ENCODE measurements at regions not wholly inside any gene's neighbourhood (a gene's known extent, or its start where the extent isn't known, plus 50 kb on each side); places are given as distances from the start of the nearest gene placed in this dataset.
A peak's percentile ranks its signal among the peaks of the same experiment; 100 is the strongest.

DNA sequence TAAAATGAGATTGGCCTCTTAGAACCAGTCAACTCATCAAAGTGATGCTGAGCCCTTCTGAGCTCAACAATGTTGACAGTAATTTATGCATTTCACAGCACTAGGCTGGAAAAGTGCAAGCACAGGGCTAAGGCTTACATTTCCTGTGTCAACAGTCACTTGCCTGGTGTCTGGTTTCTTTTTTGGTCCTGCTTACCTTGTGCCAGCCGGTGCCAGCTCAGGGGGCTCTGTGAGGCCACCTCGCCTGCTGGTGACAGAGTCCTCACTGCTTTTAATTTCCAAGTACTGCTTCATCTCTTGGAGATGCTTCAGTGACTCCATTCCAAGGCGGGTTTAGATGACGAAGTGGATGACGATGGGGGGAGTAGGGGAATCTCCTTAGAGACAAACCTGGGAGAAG is 53.1 kb upstream of the KCNA1 start:
- intact Hi-C loops (cut with DNase I), result loop anchor here (10.0 kb wide), 2 partner anchors 148 to 228 kb away; no protein-coding TSS in a partner anchor
- no peak overlapping the region for H3K4me3 ChIP-seq

GRCh38 chr12:4857472-4858291 is 52.0 kb upstream of the KCNA1 start:
- peak; percentile 60 to 93 (median 75) for TF ChIP-seq CTCF (IDR thresholded peaks at IDR 0.05)
- no peak for TF ChIP-seq POLR2AphosphoS5 (IDR thresholded peaks at IDR 0.05; ENCODE audit: insufficient read depth in 1 of 2, low read depth in 1 of 2)
- Histone ChIP-seq H3K27me3 (no peaks in the 10 kb centered on the region), H3K4me3 (peak overlapping the region in 1 of 2 donors; percentile 8), H3K27ac (no peak overlapping the region), H3K4me1 (peaks cover 13% of the 10 kb centered on the region), H3K9me3 (no peaks in the 10 kb centered on the region), H3K36me3 (no peaks in the 10 kb centered on the region)
- intact Hi-C loops (cut with DNase I), result loop anchor here (10.0 kb wide), 2 partner anchors 147 to 227 kb away; no protein-coding TSS in a partner anchor
- no peak for DNase-seq (ENCODE audit: extremely low spot score in 2 of 2)

More for the DNA sequence above, 53.1 kb upstream of the KCNA1 start:
- DNase-seq (ENCODE audit: extremely low spot score in 2 of 2), result peak in 1 of 2 donors; percentile 74
- Histone ChIP-seq H3K27ac (no peak overlapping the region), H3K27me3 (no peaks in the 10 kb centered on the region), H3K9me3 (no peaks in the 10 kb centered on the region), H3K4me1 (peaks cover 13% of the 10 kb centered on the region), H3K36me3 (no peaks in the 10 kb centered on the region)
- no peak for TF ChIP-seq POLR2A (IDR thresholded peaks at IDR 0.05)
- TF ChIP-seq CTCF (IDR thresholded peaks at IDR 0.05), result no peak
- no peak for TF ChIP-seq POLR2AphosphoS5 (IDR thresholded peaks at IDR 0.05; ENCODE audit: insufficient read depth in 1 of 2, low read depth in 1 of 2)

GRCh38 chr12:4858386-4858785 is 51.3 kb upstream of the KCNA1 start:
- Histone ChIP-seq H3K36me3 (no peaks in the 10 kb centered on the region), H3K9me3 (no peaks in the 10 kb centered on the region), H3K27me3 (no peaks in the 10 kb centered on the region), H3K4me1 (peaks cover 13% of the 10 kb centered on the region), H3K27ac (no peak overlapping the region), H3K4me3 (no peak overlapping the region)
- TF ChIP-seq POLR2AphosphoS5 (IDR thresholded peaks at IDR 0.05; ENCODE audit: insufficient read depth in 1 of 2, low read depth in 1 of 2), result no peak
- no peak for TF ChIP-seq CTCF (IDR thresholded peaks at IDR 0.05)
- no peak for TF ChIP-seq POLR2A (IDR thresholded peaks at IDR 0.05)
- intact Hi-C loops (cut with DNase I), result loop anchor here (10.0 kb wide), 2 partner anchors 146 to 226 kb away; no protein-coding TSS in a partner anchor
- DNase-seq (ENCODE audit: extremely low spot score in 2 of 2), result no peak

- DNase-seq (ENCODE audit: extremely low spot score in 2 of 2), result no peak
- Histone ChIP-seq H3K4me3 (no peak overlapping the region), H3K9me3 (no peaks in the 10 kb centered on the region), H3K27me3 (no peaks in the 10 kb centered on the region), H3K27ac (no peak overlapping the region), H3K36me3 (no peaks in the 10 kb centered on the region), H3K4me1 (peaks cover 13% of the 10 kb centered on the region)
- intact Hi-C loops (cut with DNase I), result loop anchor here (10.0 kb wide), 2 partner anchors 145 to 225 kb away; no protein-coding TSS in a partner anchor
- no peak for TF ChIP-seq POLR2A (IDR thresholded peaks at IDR 0.05)
- no peak for TF ChIP-seq CTCF (IDR thresholded peaks at IDR 0.05)
- no peak for TF ChIP-seq POLR2AphosphoS5 (IDR thresholded peaks at IDR 0.05; ENCODE audit: insufficient read depth in 1 of 2, low read depth in 1 of 2)
These were observed 50.1 kb upstream of the KCNA1 start for GRCh38 chr12:4859478-4860210.

Measured in vagina (tissue), 2 donors.